NCI-H460 (cell line): ENCODE measurements at regions not wholly inside any gene's neighbourhood (a gene's known extent, or its start where the extent isn't known, plus 50 kb on each side); places are given as distances from the start of the nearest gene placed in this dataset.
"Not testable (repeated sequence)": the region's sequence is repeated elsewhere in the genome, so short reads cannot be mapped to it uniquely, and the experiment has no call there.

Experiments
- DNase-seq: peaks from one replicate; pipeline ENCODE4 v3.0.0-alpha.2; 2016; ENCODE audit warnings: low read depth; ENCODE audit errors: extremely low read depth

DNA sequence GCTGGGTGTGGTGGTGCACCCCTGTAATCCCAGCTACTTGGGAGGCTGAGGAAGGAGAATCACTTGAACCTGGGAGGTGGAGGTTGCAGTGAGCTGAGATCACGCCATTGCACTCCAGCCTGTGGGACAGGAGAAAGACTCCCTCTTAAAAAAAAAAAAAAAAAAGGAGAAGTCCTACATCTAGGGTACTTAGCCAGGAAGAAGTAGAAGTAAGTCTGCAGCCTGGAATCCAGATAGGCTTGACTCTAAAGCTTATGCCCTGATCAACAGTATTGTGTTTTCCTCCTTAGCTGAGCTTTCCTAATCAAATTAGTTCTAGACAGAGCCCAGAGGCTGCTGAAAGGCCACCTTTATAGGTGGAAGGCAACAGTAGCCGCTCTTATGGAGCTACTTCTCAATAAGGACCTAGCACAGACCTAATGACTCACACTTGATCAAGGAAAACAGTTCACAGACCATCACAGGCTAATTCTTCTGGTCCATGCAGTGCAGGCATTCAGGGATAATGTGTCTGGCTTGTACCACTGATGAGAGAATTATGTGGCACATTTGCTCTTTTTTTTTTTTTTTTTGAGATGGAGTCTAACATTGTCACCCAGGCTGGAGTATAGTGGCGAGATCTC, 105.5 kb upstream of the KLF4 start:
- no peak for DNase-seq

DNA sequence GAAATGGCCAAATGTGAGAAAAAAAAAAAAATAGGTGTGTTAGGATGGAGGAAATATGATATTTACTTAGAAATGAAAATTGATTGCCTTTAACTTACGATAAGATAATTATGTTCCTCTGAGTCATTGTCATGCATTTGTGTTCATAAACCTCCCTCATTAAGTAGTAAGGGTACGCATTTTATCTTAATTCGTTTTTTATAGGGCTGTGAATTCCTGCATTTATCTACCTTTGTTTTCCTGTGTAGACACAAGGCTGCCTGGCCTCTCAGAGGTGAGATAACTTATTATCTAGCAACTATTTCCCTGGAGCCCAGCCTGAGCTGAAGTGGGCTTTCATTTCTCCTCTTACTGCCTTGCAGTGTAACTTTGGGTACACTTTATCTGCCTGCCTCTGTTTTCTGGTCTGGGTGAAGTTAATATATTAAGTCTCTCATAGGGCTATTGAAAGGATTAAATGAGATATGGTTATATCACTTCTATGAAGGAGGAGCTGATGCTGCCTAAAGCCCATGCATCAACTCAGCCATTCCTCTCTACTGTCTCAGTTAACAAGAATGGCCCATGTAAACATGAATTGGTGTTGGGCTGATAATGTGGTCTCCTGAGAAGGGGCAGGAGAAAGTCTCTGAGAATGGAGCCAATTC, 103.8 kb upstream of the KLF4 start:
- no peak for DNase-seq

DNA sequence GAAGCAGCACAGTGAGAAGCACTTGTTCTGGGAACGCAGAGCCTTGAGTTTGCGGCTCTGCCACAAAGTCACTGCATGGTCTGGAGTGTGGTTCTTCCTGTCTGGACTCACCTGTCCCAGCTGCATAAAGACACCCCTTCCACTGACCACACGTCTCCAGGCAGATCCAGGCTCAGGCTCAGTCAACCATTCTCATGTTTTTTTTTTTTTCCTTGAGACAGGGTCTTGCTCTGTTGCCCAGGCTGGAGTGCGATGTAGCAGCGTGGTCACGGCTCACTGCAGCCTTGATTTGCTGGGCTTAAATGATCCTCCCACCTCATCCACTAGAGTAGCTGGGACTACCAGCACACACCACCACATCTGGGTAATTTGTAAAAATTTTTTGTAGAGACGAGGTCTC, 102.9 kb upstream of the KLF4 start:
- no peak for DNase-seq

DNA sequence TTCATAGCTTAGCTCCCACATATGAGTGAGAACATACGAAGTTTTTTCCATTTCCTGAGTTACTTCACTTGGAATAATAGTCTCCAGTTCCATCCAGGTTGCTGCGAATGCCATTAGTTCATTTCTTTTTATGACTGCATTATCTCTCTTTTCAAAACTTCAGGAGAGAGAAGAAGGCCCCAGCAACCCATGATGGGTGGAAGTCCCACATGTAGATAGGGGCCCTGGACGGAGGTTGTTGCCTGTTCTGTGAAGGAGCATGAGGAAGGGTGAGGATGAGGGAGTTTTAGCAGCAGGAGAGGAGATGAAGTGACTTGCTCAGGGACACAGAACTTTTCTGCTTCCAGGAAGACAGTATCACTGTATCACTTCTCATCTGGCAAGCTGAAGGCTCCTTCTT, 102.2 kb upstream of the KLF4 start:
- no peak for DNase-seq

DNA sequence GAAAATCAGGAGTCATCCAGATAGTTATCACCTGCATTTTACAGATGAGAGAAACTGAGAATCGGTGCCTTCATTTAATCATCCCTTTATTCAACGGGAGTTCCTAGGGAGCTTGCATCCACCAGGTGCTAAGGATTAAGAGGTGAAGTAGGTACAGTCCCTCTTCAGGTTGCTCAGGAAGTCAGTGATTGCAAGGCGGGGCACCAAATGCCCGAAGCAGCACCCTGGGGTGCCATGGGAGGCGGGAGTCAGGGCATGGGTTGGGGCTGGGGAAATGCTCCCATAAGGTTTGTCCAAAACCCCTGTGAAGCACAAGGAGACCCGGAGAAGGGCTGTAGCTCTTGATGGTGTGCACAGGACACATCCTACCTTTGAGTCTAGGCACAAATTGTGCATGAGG, 98.8 kb upstream of the KLF4 start:
- no peak for DNase-seq

DNA sequence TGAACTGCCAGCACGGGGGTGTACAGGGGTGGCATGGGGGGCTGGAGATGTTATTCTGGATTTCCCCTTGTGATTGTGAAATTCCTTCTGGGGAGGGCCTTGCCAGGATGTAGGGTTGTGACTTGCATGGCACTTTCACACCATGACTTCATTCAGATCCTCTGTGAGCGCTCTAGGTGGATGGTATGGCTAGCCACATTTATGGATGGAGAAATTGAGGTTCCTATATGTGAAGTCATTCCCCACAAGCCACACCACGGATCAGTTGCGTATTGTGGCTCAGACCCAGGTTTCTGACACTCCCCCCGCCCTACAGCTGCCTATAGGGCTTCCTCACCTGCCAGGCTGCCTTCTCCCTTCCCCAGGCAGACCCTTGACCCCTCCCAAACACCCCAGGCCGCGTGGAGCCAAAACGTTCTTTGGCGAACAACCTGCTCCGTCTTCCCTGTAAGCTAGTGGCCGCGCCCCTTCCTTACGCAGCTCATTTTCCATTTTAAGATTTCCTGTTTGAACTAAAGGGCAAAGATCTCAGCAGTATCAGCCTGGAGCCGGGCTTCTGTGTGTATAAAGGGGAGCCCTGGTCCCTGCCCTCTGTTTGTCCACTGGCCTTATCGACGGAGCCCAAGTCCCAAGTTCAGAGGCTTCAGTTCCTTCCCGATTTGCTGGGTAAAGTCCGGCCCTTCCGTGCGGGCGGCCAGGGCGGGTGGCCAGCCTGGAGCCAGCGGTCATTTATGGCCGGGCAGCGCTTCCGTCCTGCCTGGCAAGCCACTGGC, 97.8 kb upstream of the KLF4 start:
- peak; percentile 39 for DNase-seq

DNA sequence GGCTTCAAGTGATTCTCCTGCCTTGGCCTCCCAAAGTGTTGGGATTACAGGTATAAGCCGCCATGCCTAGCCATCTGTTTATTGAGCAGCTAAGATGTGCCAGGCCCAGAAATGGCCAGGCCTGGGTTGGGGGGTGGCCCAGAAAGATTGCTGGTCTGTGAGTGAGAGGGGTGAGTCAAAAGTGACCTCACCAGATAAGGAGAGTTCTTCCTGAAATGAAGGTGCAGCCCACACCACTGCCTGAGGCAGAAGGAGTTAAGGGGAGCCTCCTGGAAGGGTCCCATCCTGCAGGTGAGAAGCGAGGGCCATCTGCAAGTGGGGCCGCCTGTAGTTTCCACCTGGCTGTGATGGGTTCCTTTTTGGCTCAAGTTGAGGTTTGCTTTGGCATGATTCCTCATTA, 96.9 kb upstream of the KLF4 start:
- DNase-seq: no peak

DNA sequence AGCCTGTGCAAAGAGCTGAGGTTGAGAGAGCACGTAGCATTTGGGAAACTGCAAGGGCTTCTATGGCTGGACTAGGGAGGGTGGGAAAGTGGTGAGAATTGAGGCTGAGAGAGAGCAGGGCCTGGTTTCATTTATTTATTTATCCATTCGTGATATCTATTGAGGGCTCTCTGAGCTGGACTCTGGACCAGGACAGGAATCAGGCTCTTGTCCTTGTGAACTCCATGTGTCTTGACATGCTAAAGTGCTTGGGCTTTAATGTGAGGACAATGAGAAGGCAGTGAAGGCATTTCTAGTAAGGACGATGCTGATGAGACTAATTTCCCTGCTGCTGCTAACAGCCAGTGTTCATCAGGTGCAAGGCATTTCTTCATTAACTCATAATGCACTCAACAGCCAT, 95.9 kb upstream of the KLF4 start:
- no peak for DNase-seq

DNA sequence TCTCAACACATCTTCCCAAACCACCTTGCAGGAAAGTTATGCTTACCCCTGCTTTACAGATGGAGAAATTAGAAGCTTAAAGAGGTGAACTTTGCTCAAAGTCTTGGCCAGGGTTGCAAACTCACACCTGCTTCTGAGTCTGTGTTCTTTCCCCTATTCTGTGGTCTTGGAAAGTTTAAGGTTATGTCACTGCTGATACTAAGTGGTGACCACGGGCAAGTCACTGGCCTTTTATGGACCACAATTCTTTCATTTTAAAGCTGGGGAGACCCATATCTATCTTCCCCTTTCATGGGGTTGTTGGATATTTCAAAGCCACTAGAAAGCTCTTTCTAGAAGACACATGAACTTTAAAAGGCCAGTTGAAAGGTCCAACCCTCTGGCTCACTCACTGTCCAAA, 95.4 kb upstream of the KLF4 start:
- DNase-seq: no peak

DNA sequence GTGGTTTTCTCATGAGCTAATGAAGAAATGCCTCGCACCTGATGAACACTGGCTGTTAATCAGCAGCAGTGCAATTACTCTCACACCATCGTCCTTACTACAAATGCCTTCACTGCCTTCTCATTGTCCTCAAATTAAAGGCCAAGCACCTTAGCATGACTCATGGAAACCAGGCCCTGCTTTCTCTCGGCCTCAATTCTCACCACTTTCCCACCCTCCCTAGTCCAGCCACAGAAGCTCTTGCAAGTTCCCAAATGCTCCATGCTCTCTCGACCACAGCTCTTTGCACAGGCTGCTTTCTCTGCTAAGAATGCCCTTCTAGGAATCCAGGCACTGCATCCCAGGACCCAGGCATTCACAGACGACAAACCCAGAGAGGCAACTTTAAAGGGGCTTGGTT, 94.6 kb upstream of the KLF4 start:
- DNase-seq: no peak

DNA sequence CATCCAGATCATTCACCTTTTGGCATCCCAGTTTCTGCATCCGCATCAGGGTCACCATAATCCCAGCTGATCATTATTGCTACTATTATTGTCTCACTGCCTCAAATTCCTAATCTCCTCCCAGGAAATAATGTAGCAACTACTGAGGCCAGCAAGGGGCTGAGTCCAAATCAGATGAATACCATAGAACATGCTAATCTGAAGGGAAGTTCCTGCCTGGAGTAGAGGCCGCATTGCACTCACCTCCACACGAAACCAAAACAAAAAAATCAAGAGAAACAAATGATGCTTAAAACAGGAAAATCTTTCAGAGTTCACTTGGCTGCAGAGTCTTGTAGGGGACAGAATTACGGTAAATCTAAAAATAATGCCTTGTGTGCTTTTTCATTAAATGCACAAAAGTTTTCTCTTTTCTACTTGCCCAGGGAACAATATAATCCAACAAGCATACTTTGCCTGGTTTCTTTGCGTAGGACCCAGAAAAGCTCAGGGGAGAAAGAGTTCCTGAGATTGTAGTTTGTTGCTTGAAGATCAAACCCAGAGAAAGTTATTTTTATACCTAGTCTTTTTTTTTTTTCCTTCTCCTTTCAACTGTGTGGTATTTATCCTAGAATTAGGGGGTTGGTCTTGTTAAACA, 87.7 kb upstream of the KLF4 start:
- DNase-seq: no peak

DNA sequence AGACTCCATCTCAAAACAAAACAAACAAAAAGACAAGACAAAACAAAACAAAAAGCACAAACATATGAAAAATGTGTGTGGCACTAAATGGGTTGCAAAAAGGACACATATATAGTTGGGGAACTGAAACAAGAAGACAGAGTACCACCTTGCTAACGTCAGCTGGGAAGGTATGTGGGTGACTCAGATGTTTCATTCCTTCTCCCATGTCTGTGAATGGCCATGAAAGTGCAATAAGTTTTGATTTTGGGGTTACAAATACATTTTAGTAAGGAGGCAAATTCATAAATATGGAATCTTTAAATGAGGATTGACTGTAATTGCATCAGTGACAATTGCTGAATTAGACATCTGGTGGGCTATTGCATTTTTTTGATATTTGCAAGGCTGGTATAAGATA, 81.6 kb upstream of the KLF4 start:
- DNase-seq: no peak

DNA sequence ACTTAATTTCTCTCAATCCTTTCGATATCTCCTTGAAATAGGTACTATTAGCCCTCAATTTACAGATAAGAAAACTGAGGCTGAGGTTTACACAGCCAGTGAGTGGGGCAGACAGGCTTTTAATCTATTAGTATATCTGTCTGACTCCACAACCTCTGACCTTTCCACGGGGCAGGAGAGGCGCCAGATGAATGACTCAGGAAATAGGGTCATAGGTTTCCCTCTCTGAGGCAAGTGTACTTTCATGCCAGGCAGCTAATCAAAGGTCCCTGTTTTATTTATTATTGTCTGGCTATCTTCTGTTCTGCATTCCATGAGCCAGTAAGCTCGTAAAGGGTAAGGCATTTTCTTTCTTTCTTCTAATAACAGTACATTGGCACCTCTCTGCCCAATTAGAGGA, 79.6 kb upstream of the KLF4 start:
- DNase-seq: no peak

DNA sequence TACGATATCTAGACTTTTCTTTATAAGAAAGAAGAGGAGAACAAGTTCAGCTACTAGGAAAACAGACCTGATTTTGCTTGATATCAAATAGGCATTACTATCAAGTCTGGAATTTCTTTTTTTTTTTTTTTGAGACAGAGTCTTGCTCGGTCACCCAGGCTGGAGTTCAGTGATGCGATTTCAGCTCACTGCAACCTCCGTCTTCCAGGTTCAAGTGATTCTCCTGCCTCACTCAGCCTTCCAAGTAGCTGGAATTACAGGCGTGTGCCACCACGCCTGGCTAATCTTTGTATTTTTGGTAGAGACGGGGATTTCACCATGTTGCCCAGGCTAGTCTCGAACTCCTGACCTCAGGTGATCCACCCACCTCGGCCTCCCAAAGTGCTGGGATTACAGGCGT, 78.8 kb upstream of the KLF4 start:
- DNase-seq: not testable (repeated sequence)

DNA sequence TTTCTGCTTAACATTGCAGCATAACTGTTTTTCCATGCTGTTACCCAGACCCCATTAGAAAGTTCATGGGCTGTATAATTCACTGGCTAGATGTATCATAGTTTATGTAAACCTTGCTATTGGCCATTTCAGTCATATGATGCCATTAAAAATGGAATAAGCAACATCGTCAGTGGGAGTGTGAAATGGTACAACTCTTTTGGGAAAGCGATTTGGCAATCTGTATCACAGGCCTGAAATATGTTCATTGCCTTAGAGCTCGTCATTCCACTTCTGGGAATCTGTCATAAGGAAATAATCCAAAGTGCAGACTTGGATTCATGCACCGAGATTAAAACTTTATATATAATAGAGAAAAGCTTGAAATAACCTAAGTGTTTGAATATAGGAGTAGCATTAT, 77.9 kb upstream of the KLF4 start:
- no peak for DNase-seq

DNA sequence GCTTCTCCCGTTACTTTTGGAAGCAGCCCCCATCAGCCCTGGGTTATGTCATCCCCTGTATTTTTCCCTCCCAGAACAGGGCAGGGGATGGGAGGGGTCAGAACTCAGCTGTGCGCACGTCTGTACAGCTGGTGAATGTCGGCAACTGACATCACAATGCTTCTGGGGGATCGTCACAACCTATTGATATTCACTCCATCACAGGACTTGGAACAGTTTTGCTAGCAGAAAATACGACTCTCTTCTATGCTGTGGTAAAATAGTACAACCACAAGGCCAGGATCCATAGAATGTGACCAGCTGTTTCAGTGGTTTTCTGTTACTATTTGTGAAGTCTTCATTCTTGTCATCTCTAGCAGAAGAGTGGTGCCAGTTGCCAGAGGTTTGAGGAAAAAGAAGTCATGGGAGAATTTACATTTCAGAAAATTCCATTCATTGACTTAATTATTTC, 77.1 kb upstream of the KLF4 start:
- no peak for DNase-seq

DNA sequence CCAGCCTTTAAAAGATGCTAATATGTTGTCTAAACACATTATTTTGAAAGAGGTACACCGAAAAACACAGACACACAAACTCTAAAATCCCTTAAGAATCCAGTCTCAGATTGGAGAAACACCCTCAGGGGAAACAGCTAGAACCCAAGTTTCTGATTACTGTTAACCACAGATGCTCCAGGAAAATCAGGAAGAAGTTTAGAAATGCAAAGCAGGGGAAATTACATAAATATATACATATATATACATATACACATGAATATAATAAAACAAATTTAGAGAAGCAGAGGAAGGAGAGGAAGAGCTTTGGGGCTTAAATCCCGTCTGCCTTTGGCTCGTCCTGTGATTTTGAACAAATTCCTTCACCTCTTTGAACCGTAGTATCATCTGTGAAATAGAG, 73.2 kb upstream of the KLF4 start:
- no peak for DNase-seq

DNA sequence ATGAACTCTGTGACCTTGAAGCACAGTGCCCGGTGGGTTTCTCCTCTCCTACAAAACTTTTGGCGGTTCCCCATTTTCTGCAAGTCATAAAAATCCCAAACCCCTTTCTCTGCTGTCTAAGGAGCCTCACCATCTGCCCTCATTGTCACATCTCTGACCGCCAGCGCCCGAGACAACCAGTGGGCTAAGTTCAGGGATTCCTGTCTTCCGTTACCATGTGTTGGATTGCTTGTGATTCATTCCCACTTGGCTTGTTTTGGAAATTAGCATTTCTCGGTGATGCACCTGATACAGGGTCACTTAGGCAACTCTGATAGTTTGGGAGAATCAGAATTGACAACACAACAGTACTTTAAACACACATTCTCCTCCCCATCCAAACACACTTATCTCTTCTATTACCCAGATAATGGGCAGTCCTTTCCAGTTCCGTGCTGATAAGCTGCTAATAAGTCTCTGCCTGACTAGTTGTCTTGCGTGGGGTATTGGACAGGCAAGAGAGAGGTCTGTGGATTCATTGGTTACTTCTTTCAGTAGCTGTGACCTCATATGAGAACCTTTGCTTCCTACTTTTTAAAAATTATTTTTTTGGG, 70.0 kb upstream of the KLF4 start:
- no peak for DNase-seq

DNA sequence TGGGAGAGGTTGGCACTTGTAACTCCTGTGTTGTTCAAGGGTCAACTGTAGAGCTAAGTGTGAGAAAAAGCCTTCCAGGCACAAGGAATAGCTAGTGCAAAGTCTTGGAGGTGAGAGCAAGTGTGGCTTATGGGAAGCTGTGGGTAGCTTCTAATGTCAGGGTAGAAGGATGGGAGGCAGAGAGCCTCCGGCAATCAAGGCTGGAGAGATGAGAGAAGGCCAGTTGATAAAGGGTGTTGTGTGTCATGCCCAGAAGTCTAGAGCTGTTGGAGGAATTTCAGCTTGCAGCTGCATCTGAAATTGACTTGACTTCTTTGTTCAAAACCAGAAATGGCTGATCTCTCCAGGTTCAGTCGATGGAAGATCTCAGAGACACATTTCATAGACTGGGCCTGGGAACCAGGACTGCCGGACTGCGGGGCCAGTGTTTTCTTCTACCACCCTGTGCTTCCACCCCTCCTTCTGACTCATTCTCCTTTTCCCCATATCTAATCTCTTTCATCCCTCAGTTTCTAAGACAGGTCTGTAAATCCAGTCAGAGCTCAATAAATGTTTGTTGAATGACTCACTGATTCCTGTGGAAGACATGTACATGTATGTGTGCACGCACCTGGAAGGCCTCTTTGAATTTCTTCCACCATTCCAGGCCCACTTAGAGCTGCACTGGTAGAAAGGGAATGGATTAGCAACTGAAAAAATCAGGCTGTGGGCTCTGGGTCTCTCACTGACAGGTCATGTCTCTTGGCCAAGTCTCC, 67.8 kb upstream of the KLF4 start:
- no peak for DNase-seq

DNA sequence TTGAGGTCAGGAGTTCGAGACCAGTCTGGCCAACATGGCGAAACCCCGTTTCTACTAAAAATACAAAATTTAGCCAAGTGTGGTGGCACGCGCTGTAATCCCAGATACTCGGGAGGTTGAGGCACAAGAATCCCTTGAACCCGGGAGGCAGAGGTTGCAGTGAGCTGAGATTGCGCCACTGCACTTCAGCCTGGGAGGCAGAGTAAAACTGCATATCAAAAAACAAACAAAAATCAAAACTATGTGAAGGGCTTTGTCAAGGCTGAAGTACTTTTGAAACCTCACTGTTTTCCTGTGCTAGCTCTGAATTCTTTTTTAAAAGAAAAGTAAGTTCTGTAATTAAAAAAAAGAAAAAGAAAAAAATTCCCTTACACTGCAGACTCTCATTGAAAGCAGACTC, 65.1 kb upstream of the KLF4 start:
- no peak for DNase-seq
